HEK293T (cell line): ENCODE measurements at regions not wholly inside any gene's neighbourhood (a gene's known extent, or its start where the extent isn't known, plus 50 kb on each side); places are given as distances from the start of the nearest gene placed in this dataset.

ENCODE experiments used
- BHLHE40 ChIP-seq: fragments of 450-650 bp; IDR thresholded peaks from 2 replicates; pipeline ENCODE4 v1.6.1; 2016; ENCODE audit warnings: mild to moderate bottlenecking, moderate library complexity, borderline replicate concordance
- LEF1 ChIP-seq: fragments of 450-650 bp; IDR thresholded peaks from 2 replicates; pipeline ENCODE4 v1.6.1; 2017; ENCODE audit warnings: mild to moderate bottlenecking, borderline replicate concordance
- TARDBP ChIP-seq: fragments of 450-650 bp; IDR thresholded peaks from 2 replicates; pipeline ENCODE4 v1.6.1; 2016
- ZNF384 ChIP-seq: fragments of 450-650 bp; IDR thresholded peaks from 2 replicates; pipeline ENCODE4 v1.6.1; 2016

DNA sequence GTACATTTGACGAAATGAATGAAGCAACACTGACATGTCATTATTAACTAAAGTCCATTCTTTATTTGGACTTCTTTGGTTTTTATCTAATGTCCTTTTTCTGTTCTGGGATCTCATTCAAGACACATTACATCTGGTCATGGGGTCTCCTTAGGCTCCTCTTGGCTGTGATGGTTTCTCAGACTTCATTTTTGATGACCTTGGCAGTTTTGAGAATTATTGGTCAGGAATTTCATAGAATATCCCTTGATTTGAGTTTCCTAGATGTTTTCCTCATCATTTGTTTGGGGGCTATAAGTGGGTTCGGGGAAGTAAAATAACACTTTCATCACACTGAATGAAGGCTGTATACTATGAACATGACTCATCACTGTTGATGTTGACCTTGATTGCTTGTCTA lies 770.6 kb downstream of the AACS start:
- TF ChIP-seq ZNF384, result no peak
- TF ChIP-seq LEF1, result no peak
- TF ChIP-seq BHLHE40, result no peak
- TF ChIP-seq TARDBP, result no peak
